ENCODE measurements at regions not wholly inside any gene's neighbourhood (a gene's known extent, or its start where the extent isn't known, plus 50 kb on each side); places are given as distances from the start of the nearest gene placed in this dataset.
A peak's percentile ranks its signal among the peaks of the same experiment; 100 is the strongest.

- no peak for DNase-seq (ENCODE audit: low spot score)
Observed at GRCh38 chr2:164090533-164090932, 354.7 kb upstream of the FIGN start.

GRCh38 chr2:164084066-164084465, 348.3 kb upstream of the FIGN start:
- no peak for DNase-seq (ENCODE audit: low spot score)

- DNase-seq (ENCODE audit: low spot score): no peak
Observed at GRCh38 chr2:164080486-164080885, 344.7 kb upstream of the FIGN start.

- DNase-seq (ENCODE audit: low spot score): no peak
Observed at GRCh38 chr2:164079258-164079657, 343.4 kb upstream of the FIGN start.

GRCh38 chr2:164078421-164078820, 342.6 kb upstream of the FIGN start:
- no peak for DNase-seq (ENCODE audit: low spot score)

GRCh38 chr2:164073101-164074074, 337.6 kb upstream of the FIGN start:
- no peak for DNase-seq (ENCODE audit: low spot score)

GRCh38 chr2:164069540-164069939, 333.7 kb upstream of the FIGN start:
- no peak for DNase-seq (ENCODE audit: low spot score)

GRCh38 chr2:164068063-164068462, 332.3 kb upstream of the FIGN start:
- DNase-seq (ENCODE audit: low spot score): no peak

GRCh38 chr2:164066095-164066494, 330.3 kb upstream of the FIGN start:
- no peak for DNase-seq (ENCODE audit: low spot score)

- DNase-seq (ENCODE audit: low spot score): no peak
Observed at GRCh38 chr2:164065038-164065437, 329.2 kb upstream of the FIGN start.

- DNase-seq (ENCODE audit: low spot score): peak; percentile 58
Observed at GRCh38 chr2:164061129-164061746, 325.4 kb upstream of the FIGN start.

GRCh38 chr2:164060031-164060430, 324.2 kb upstream of the FIGN start:
- DNase-seq (ENCODE audit: low spot score): no peak

- no peak for DNase-seq (ENCODE audit: low spot score)
Observed at GRCh38 chr2:164055623-164056022, 319.8 kb upstream of the FIGN start.

- no peak for DNase-seq (ENCODE audit: low spot score)
Observed at GRCh38 chr2:164054651-164055050, 318.8 kb upstream of the FIGN start.

- DNase-seq (ENCODE audit: low spot score): no peak
Observed at GRCh38 chr2:164053021-164053420, 317.2 kb upstream of the FIGN start.

- DNase-seq (ENCODE audit: low spot score): no peak
Observed at GRCh38 chr2:164052006-164052405, 316.2 kb upstream of the FIGN start.

GRCh38 chr2:164048729-164049128, 312.9 kb upstream of the FIGN start:
- no peak for DNase-seq (ENCODE audit: low spot score)

GRCh38 chr2:164046040-164046439, 310.2 kb upstream of the FIGN start:
- no peak for DNase-seq (ENCODE audit: low spot score)

GRCh38 chr2:164044622-164045021, 308.8 kb upstream of the FIGN start:
- DNase-seq (ENCODE audit: low spot score): no peak

- DNase-seq (ENCODE audit: low spot score): no peak
Observed at GRCh38 chr2:164039270-164039669, 303.5 kb upstream of the FIGN start.

GRCh38 chr2:164032995-164033394, 297.2 kb upstream of the FIGN start:
- no peak for DNase-seq (ENCODE audit: low spot score)

- DNase-seq (ENCODE audit: low spot score): no peak
Observed at GRCh38 chr2:164030623-164031022, 294.8 kb upstream of the FIGN start.

- DNase-seq (ENCODE audit: low spot score): no peak
Observed at GRCh38 chr2:164028814-164029534, 293.2 kb upstream of the FIGN start.
